ENCODE measurements at regions not wholly inside any gene's neighbourhood (a gene's known extent, or its start where the extent isn't known, plus 50 kb on each side); places are given as distances from the start of the nearest gene placed in this dataset.

DNA sequence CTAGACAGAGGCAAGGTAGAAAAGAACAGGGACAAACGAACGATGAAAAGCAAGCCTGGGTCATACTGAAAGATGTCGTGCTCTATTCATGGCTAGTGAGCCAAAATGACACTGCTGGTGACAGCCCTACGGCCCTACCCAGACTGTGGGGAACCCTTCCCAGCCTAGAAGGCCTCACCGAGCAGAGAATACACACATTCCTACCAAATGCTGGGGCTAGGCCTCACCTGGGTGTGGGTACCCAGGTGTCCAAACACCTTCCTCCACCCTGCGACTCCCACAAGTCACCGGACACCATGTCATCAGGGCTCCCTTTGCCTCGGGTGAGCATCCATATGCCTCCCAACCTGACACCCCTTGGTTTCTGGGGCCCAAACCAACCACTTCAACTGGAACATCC is 85.3 kb upstream of the DOCK9 start:
- TF ChIP-seq EP300 (IDR thresholded peaks at IDR 0.05) = no peak
- TF ChIP-seq CTCF (IDR thresholded peaks at IDR 0.05) = no peak
